Astrocyte (in vitro differentiated cells and primary cell): ENCODE measurements at regions not wholly inside any gene's neighbourhood (a gene's known extent, or its start where the extent isn't known, plus 50 kb on each side); places are given as distances from the start of the nearest gene placed in this dataset.

Source experiments
- EZH2 ChIP-seq: IDR thresholded peaks from 2 replicates; pipeline ENCODE4 v1.6.1; 2012; ENCODE audit warnings: mild to moderate bottlenecking, low read length, inconsistent platforms; ENCODE audit not compliant: insufficient read depth
- TF ChIP-seq, protein P1 (sequence below): IDR thresholded peaks from 2 replicates; pipeline ENCODE4 v1.5.1; 2011; ENCODE audit warnings: low read depth, mild to moderate bottlenecking, inconsistent platforms, low read length, moderate library complexity; ENCODE audit not compliant: insufficient read depth

DNA sequence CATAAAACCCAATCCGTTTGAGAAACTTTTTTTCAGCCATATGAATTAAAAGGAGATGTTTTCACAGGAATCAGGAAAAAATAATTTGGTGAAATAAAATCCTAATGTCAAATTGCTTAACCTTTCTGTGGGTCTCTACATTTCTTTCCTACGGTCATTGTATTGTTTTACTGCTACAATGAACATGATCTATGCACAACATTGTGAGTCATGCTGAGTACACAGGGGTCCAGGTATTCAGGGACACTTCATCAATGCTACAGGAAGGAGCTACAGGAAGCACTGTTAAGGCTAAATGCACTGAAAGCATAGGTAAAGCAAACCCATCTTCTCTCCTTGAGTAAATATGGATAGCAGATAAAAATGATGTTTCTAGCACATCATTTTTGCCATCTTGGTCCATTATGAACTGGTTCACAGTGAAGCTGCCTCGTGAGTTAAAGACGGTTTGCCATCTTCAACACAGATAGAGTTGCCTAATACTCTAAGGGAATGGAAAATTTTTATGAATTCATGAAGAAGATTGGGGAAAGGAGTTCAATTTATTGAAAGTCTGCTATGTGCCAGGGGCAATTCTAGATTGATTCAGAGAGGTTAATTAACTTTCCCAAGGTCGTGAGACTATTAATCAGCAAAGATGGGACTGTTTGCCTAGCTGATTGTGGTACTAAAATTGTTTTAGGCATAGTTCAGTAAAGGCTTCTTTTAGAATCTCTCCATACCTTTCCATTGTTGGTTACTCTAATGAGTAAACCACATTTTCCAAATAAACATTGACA lies 85.5 kb downstream of the DIRAS2 start:
- TF ChIP-seq, protein P1, sequence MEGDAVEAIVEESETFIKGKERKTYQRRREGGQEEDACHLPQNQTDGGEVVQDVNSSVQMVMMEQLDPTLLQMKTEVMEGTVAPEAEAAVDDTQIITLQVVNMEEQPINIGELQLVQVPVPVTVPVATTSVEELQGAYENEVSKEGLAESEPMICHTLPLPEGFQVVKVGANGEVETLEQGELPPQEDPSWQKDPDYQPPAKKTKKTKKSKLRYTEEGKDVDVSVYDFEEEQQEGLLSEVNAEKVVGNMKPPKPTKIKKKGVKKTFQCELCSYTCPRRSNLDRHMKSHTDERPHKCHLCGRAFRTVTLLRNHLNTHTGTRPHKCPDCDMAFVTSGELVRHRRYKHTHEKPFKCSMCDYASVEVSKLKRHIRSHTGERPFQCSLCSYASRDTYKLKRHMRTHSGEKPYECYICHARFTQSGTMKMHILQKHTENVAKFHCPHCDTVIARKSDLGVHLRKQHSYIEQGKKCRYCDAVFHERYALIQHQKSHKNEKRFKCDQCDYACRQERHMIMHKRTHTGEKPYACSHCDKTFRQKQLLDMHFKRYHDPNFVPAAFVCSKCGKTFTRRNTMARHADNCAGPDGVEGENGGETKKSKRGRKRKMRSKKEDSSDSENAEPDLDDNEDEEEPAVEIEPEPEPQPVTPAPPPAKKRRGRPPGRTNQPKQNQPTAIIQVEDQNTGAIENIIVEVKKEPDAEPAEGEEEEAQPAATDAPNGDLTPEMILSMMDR = no peak
- TF ChIP-seq EZH2 = no peak
